ENCODE measurements at regions not wholly inside any gene's neighbourhood (a gene's known extent, or its start where the extent isn't known, plus 50 kb on each side); places are given as distances from the start of the nearest gene placed in this dataset.

- TF ChIP-seq CTCF (IDR thresholded peaks at IDR 0.05; ENCODE audit: borderline replicate concordance, insufficient read depth, low read depth, low read length), result no peak
- H3K4me3 ChIP-seq (ENCODE audit: low read depth, low read length), result no peak overlapping the region
Observed at GRCh38 chr6:121523628-121524027, 88.2 kb downstream of the GJA1 start.

GRCh38 chr6:121526282-121526681, 90.8 kb downstream of the GJA1 start:
- no peak overlapping the region for H3K4me3 ChIP-seq (ENCODE audit: low read depth, low read length)
- TF ChIP-seq CTCF (IDR thresholded peaks at IDR 0.05; ENCODE audit: borderline replicate concordance, insufficient read depth, low read depth, low read length), result no peak

GRCh38 chr6:121531658-121532169, 96.3 kb downstream of the GJA1 start:
- TF ChIP-seq CTCF (IDR thresholded peaks at IDR 0.05; ENCODE audit: borderline replicate concordance, insufficient read depth, low read depth, low read length), result no peak
- H3K4me3 ChIP-seq (ENCODE audit: low read depth, low read length), result no peak overlapping the region

GRCh38 chr6:121533321-121533841, 97.9 kb downstream of the GJA1 start:
- no peak for TF ChIP-seq CTCF (IDR thresholded peaks at IDR 0.05; ENCODE audit: borderline replicate concordance, insufficient read depth, low read depth, low read length)
- no peak overlapping the region for H3K4me3 ChIP-seq (ENCODE audit: low read depth, low read length)

- TF ChIP-seq CTCF (IDR thresholded peaks at IDR 0.05; ENCODE audit: borderline replicate concordance, insufficient read depth, low read depth, low read length), result no peak
- no peak overlapping the region for H3K4me3 ChIP-seq (ENCODE audit: low read depth, low read length)
Observed at GRCh38 chr6:121535777-121536176, 100.3 kb downstream of the GJA1 start.

- H3K4me3 ChIP-seq (ENCODE audit: low read depth, low read length), result no peak overlapping the region
- no peak for TF ChIP-seq CTCF (IDR thresholded peaks at IDR 0.05; ENCODE audit: borderline replicate concordance, insufficient read depth, low read depth, low read length)
Observed at GRCh38 chr6:121536345-121536744, 100.9 kb downstream of the GJA1 start.

GRCh38 chr6:121539439-121539838, 104.0 kb downstream of the GJA1 start:
- TF ChIP-seq CTCF (IDR thresholded peaks at IDR 0.05; ENCODE audit: borderline replicate concordance, insufficient read depth, low read depth, low read length), result no peak
- no peak overlapping the region for H3K4me3 ChIP-seq (ENCODE audit: low read depth, low read length)
